Erythroblast (primary cell): ENCODE measurements at regions not wholly inside any gene's neighbourhood (a gene's known extent, or its start where the extent isn't known, plus 50 kb on each side); places are given as distances from the start of the nearest gene placed in this dataset.

Experiments used
- GATA1 ChIP-seq: IDR thresholded peaks from 2 replicates; pipeline ENCODE4 v1.6.1; 2011; ENCODE audit warnings: low read depth, mild to moderate bottlenecking, control low read depth, low read length, moderate library complexity
- POLR2A ChIP-seq: IDR thresholded peaks from 2 replicates; pipeline ENCODE4 v1.6.1; 2011; ENCODE audit warnings: mild to moderate bottlenecking, low read length

- TF ChIP-seq POLR2A (no peak), GATA1 (no peak)
Observed at GRCh38 chr17:74040729-74041128, 162.7 kb upstream of the RPL38 start.
